ENCODE measurements at regions not wholly inside any gene's neighbourhood (a gene's known extent, or its start where the extent isn't known, plus 50 kb on each side); places are given as distances from the start of the nearest gene placed in this dataset.
"Not testable (repeated sequence)": the region's sequence is repeated elsewhere in the genome, so short reads cannot be mapped to it uniquely, and the experiment has no call there.

- peak; percentile 16 for DNase-seq (ENCODE audit: low spot score)
- in situ Hi-C loops (cut with HindIII; ENCODE audit: low sequenced_read_pairs), result no loop called here
Measured at GRCh38 chr9:33687779-33688178, 107.6 kb upstream of the PRSS3 start.

GRCh38 chr9:33690143-33690933 lies 105.0 kb upstream of the PRSS3 start:
- in situ Hi-C loops (cut with HindIII; ENCODE audit: low sequenced_read_pairs), result no loop called here

GRCh38 chr9:33695299-33695698 lies 100.1 kb upstream of the PRSS3 start:
- DNase-seq (ENCODE audit: low spot score), result no peak
- in situ Hi-C loops (cut with HindIII; ENCODE audit: low sequenced_read_pairs), result no loop called here

More at GRCh38 chr9:33690143-33690933, 105.0 kb upstream of the PRSS3 start:
- DNase-seq (ENCODE audit: low spot score), result no peak

GRCh38 chr9:33695856-33696255 lies 99.5 kb upstream of the PRSS3 start:
- in situ Hi-C loops (cut with HindIII; ENCODE audit: low sequenced_read_pairs), result no loop called here

GRCh38 chr9:33697171-33697570 lies 98.2 kb upstream of the PRSS3 start:
- no peak for DNase-seq (ENCODE audit: low spot score)
- in situ Hi-C loops (cut with HindIII; ENCODE audit: low sequenced_read_pairs), result no loop called here

More at GRCh38 chr9:33695856-33696255, 99.5 kb upstream of the PRSS3 start:
- no peak for DNase-seq (ENCODE audit: low spot score)

GRCh38 chr9:33698267-33698666 lies 97.1 kb upstream of the PRSS3 start:
- DNase-seq (ENCODE audit: low spot score), result no peak
- in situ Hi-C loops (cut with HindIII; ENCODE audit: low sequenced_read_pairs), result no loop called here

- DNase-seq (ENCODE audit: low spot score); in situ Hi-C loops (cut with HindIII; ENCODE audit: low sequenced_read_pairs): not testable (repeated sequence)
Measured at GRCh38 chr9:33700940-33701339, 94.4 kb upstream of the PRSS3 start.

- in situ Hi-C loops (cut with HindIII; ENCODE audit: low sequenced_read_pairs), result no loop called here
Measured at GRCh38 chr9:33703430-33704102, 91.8 kb upstream of the PRSS3 start.

GRCh38 chr9:33705440-33705839 lies 89.9 kb upstream of the PRSS3 start:
- in situ Hi-C loops (cut with HindIII; ENCODE audit: low sequenced_read_pairs); DNase-seq (ENCODE audit: low spot score): not testable (repeated sequence)

More at GRCh38 chr9:33703430-33704102, 91.8 kb upstream of the PRSS3 start:
- DNase-seq (ENCODE audit: low spot score), result no peak

- in situ Hi-C loops (cut with HindIII; ENCODE audit: low sequenced_read_pairs), result no loop called here
- no peak for DNase-seq (ENCODE audit: low spot score)
Measured at GRCh38 chr9:33708441-33708840, 86.9 kb upstream of the PRSS3 start.

- in situ Hi-C loops (cut with HindIII; ENCODE audit: low sequenced_read_pairs), result no loop called here
- DNase-seq (ENCODE audit: low spot score), result no peak
Measured at GRCh38 chr9:33709269-33709668, 86.1 kb upstream of the PRSS3 start.

- DNase-seq (ENCODE audit: low spot score); in situ Hi-C loops (cut with HindIII; ENCODE audit: low sequenced_read_pairs): not testable (repeated sequence)
Measured at GRCh38 chr9:33711418-33711817, 83.9 kb upstream of the PRSS3 start.

GRCh38 chr9:33714989-33715388 lies 80.4 kb upstream of the PRSS3 start:
- no peak for DNase-seq (ENCODE audit: low spot score)
- in situ Hi-C loops (cut with HindIII; ENCODE audit: low sequenced_read_pairs), result no loop called here

- DNase-seq (ENCODE audit: low spot score), result no peak
- in situ Hi-C loops (cut with HindIII; ENCODE audit: low sequenced_read_pairs), result no loop called here
Measured at GRCh38 chr9:33718987-33719386, 76.4 kb upstream of the PRSS3 start.

- in situ Hi-C loops (cut with HindIII; ENCODE audit: low sequenced_read_pairs), result no loop called here
- DNase-seq (ENCODE audit: low spot score), result no peak
Measured at GRCh38 chr9:33719581-33720374, 75.6 kb upstream of the PRSS3 start.

- peak; percentile 85 for DNase-seq (ENCODE audit: low spot score)
- in situ Hi-C loops (cut with HindIII; ENCODE audit: low sequenced_read_pairs), result no loop called here
Measured at GRCh38 chr9:33721674-33722358, 73.5 kb upstream of the PRSS3 start.

GRCh38 chr9:33722359-33722675 lies 73.0 kb upstream of the PRSS3 start:
- no peak for DNase-seq (ENCODE audit: low spot score)
- in situ Hi-C loops (cut with HindIII; ENCODE audit: low sequenced_read_pairs), result no loop called here

- DNase-seq (ENCODE audit: low spot score), result no peak
- in situ Hi-C loops (cut with HindIII; ENCODE audit: low sequenced_read_pairs), result no loop called here
Measured at GRCh38 chr9:33728613-33729012, 66.7 kb upstream of the PRSS3 start.

GRCh38 chr9:33731142-33731541 lies 64.2 kb upstream of the PRSS3 start:
- no peak for DNase-seq (ENCODE audit: low spot score)
- in situ Hi-C loops (cut with HindIII; ENCODE audit: low sequenced_read_pairs), result no loop called here
